GM12892 (cell line): ENCODE measurements at regions not wholly inside any gene's neighbourhood (a gene's known extent, or its start where the extent isn't known, plus 50 kb on each side); places are given as distances from the start of the nearest gene placed in this dataset.

Experiments used
- POLR2A ChIP-seq: IDR thresholded peaks from 2 replicates; pipeline ENCODE4 v1.6.1; 2011; ENCODE audit warnings: low read depth, low read length, control low read depth
- POLR2AphosphoS5 ChIP-seq: IDR thresholded peaks from 2 replicates; pipeline ENCODE4 v1.6.1; 2011; ENCODE audit warnings: low read depth, low read length, control low read depth
- TAF1 ChIP-seq: IDR thresholded peaks from 2 replicates; pipeline ENCODE4 v1.6.1; 2011; ENCODE audit warnings: low read depth, mild to moderate bottlenecking, control low read depth, low read length, borderline replicate concordance

GRCh38 chr7:18165166-18165565, 137.5 kb upstream of the PRPS1L1 start:
- TF ChIP-seq POLR2AphosphoS5 (no peak), TAF1 (no peak), POLR2A (no peak)
